Stomach (tissue), 8 donors: ENCODE measurements at regions not wholly inside any gene's neighbourhood (a gene's known extent, or its start where the extent isn't known, plus 50 kb on each side); places are given as distances from the start of the nearest gene placed in this dataset.
"Not testable (repeated sequence)": the region's sequence is repeated elsewhere in the genome, so short reads cannot be mapped to it uniquely, and the experiment has no call there.

Experiments used
- DNase-seq, 2 donors: peaks; one replicate each; pipeline versions ENCODE4 v3.0.0 to v3.0.0-alpha.2; 2013 to 2019
- H3K27ac ChIP-seq, 5 donors: fragments of 200-600 bp in 4 of 5; sonication (generic) in 4 of 5; one replicate each; pipeline ENCODE4 v1.5.1; 2013 to 2019; ENCODE audit warnings: mild to moderate bottlenecking in 1 of 5, moderate library complexity in 1 of 5
- H3K27me3 ChIP-seq, 3 donors: fragments of 200-600 bp; sonication (generic); one replicate each; pipeline ENCODE4 v1.5.1; 2017 to 2019; ENCODE audit warnings: mixed run types in 1 of 3
- H3K36me3 ChIP-seq, 4 donors: fragments of 200-600 bp; sonication (generic); 1 replicate in 3 of 4; 2 replicates in 1 of 4; pipeline ENCODE4 v1.5.1; 2016 to 2019
- H3K4me1 ChIP-seq, 4 donors: fragments of 200-600 bp; sonication (generic); one replicate each; pipeline ENCODE4 v1.5.1; 2016 to 2019
- H3K4me3 ChIP-seq, 4 donors: fragments of 200-600 bp; sonication (generic) in 3 of 4; one replicate each; pipeline ENCODE4 v1.5.1; 2016 to 2019; ENCODE audit warnings: mild to moderate bottlenecking in 1 of 4
- H3K9me3 ChIP-seq, 4 donors: fragments of 200-600 bp; sonication (generic); one replicate each; pipeline ENCODE4 v1.5.1; 2016 to 2019
- EP300 ChIP-seq: sonication (generic); formaldehyde crosslinking; IDR thresholded peaks from one replicate; pipeline ENCODE4 v1.6.1; 2017; ENCODE audit warnings: antibody characterized with exemption
- POLR2A ChIP-seq, 4 donors: fragments of 450-650 bp; IDR thresholded peaks; one replicate each; pipeline ENCODE4 v1.6.1; 2016; ENCODE audit warnings: antibody characterized with exemption in 4 of 4, control low read depth in 2 of 4, mild to moderate bottlenecking in 1 of 4, moderate library complexity in 1 of 4
- POLR2AphosphoS5 ChIP-seq, 3 donors: sonication (generic); formaldehyde crosslinking; IDR thresholded peaks; one replicate each; pipeline ENCODE4 v1.6.1; 2016; ENCODE audit warnings: antibody characterized with exemption in 3 of 3
- WGBS, 5 donors: extraction: QIAGEN DNeasy Blood & Tissue Kit in 3 of 5; methylation state at CpG; one replicate each; pipeline versions ENCODE4 v1.1.5 to v1.1.7; 2013 to 2018; 5-methylcytosine and 5-hydroxymethylcytosine counted together
- intact Hi-C: fragments of 100-400 bp; cut with DNase I; formaldehyde crosslinking; loops from one replicate; pipeline ENCODE4 v1.15.1; 2023; ENCODE audit warnings: low total_unique reads
- TF ChIP-seq, protein P1 (sequence below), 7 experiments: fragments of 450-650 bp in 4 of 7; fragments of 200-600 bp in 3 of 7; sonication (generic) in 3 of 7; IDR thresholded peaks; one replicate each; pipeline ENCODE4 v1.5.1; 2016 to 2019; ENCODE audit warnings: antibody characterized with exemption in 7 of 7, control low read depth in 2 of 7, mild to moderate bottlenecking in 1 of 7
- donor health status: healthy with polysubstance abuse.
- donor health status: Bipolar disorder and iron deficiency.
- donor health status: healthy.

DNA sequence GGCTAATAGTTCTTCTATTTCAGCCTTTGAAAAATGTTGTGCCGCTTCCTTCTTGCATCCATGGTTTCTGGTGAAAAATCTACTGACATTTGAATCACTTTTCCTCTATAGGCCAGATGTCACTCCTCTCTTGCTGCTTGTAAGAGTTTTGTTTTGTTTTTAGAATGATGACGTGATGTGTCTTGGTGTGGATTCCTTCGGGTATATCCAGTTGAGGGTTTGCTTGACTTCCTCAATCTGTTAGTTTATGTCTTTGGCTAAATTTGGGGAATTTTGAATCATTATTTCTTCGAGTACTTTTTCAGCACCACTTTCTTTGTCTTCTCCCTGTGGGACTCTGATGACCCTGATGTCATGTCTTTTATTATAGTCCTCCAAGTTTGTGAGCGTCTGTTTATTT lies 175.5 kb downstream of the MYLK4 start:
- Histone ChIP-seq H3K4me1 (no peaks in the 10 kb centered on the region), H3K27me3 (no peaks in the 10 kb centered on the region), H3K27ac (no peak overlapping the region), H3K36me3 (no peaks in the 10 kb centered on the region), H3K4me3 (no peak overlapping the region), H3K9me3 (no peaks in the 10 kb centered on the region)
- intact Hi-C loops, result no loop called here
- WGBS, 5 donors, result 79 to 90% (median 82%) methylated on average over 5 of the region's 5 CpGs
- DNase-seq, result no peak
- TF ChIP-seq EP300 (no peak), POLR2A (IDR thresholded peaks at IDR 0.05) (no peak), POLR2AphosphoS5 (IDR thresholded peaks at IDR 0.05) (no peak)
- TF ChIP-seq, protein P1, sequence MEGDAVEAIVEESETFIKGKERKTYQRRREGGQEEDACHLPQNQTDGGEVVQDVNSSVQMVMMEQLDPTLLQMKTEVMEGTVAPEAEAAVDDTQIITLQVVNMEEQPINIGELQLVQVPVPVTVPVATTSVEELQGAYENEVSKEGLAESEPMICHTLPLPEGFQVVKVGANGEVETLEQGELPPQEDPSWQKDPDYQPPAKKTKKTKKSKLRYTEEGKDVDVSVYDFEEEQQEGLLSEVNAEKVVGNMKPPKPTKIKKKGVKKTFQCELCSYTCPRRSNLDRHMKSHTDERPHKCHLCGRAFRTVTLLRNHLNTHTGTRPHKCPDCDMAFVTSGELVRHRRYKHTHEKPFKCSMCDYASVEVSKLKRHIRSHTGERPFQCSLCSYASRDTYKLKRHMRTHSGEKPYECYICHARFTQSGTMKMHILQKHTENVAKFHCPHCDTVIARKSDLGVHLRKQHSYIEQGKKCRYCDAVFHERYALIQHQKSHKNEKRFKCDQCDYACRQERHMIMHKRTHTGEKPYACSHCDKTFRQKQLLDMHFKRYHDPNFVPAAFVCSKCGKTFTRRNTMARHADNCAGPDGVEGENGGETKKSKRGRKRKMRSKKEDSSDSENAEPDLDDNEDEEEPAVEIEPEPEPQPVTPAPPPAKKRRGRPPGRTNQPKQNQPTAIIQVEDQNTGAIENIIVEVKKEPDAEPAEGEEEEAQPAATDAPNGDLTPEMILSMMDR (IDR thresholded peaks at IDR 0.05), result no peak

DNA sequence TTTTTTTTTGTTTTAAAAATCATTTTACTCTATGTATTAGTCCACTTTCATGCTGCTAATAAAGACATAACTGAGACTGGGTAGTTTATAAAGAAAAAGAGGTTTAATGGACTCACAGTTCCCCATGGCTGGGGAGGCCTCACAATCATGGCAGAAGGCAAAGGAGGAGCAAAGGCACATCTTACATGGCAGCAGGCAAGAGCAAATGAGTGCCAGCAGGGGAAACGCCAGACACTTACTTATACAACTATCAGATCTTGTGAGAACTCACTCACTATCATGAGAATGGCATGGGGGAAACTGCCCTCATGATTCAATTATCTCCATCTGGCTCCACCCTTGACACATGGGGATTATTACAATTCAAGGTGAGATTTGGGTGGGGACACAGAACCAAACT lies 181.3 kb downstream of the MYLK4 start:
- H3K4me1 ChIP-seq, H3K27ac ChIP-seq, intact Hi-C loops, H3K4me3 ChIP-seq, H3K36me3 ChIP-seq, DNase-seq, H3K27me3 ChIP-seq, H3K9me3 ChIP-seq: not testable (repeated sequence)
- WGBS, 5 donors, result 87 to 100% (median 100%) methylated on average over 1 of the region's 1 CpG

DNA sequence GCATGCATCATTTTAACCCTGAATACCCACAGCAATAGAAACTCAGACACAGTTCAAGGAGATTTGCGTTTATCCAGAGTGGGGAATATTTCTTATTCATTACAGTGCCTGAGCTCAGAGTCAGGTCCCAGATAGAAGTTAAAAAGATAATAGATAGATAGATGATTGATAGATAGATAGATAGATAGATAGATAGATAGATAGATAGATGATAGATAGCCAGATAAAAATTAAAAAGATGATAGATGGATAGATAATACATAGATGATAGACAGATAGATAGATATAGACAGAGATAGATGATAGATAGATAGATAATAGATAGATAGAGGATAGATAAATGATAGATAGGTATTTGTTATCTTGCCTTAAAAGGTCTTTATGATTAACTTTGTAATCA lies 184.7 kb downstream of the MYLK4 start:
- H3K27ac ChIP-seq, result no peak overlapping the region
- 90 to 100% (median 93%) methylated on average over 1 of the region's 1 CpG for WGBS, 5 donors
- intact Hi-C loops, result no loop called here

GRCh38 chr6:2565499-2565898 lies 185.2 kb downstream of the MYLK4 start:
- WGBS, 5 donors, result 32 to 71% (median 54%) methylated on average over 5 of the region's 5 CpGs

More for the DNA sequence above, 184.7 kb downstream of the MYLK4 start:
- H3K36me3 ChIP-seq, result no peaks in the 10 kb centered on the region
- no peak overlapping the region for H3K4me3 ChIP-seq
- peaks cover 0 to 5% (median 4%) of the 10 kb centered on the region in 4 donors for H3K4me1 ChIP-seq
- H3K9me3 ChIP-seq, result peaks cover 0 to 5% (median 0%) of the 10 kb centered on the region in 4 donors
- TF ChIP-seq, protein P1 (IDR thresholded peaks at IDR 0.05), result no peak
- TF ChIP-seq POLR2AphosphoS5 (IDR thresholded peaks at IDR 0.05) (no peak), POLR2A (IDR thresholded peaks at IDR 0.05) (no peak), EP300 (no peak)
- no peak for DNase-seq
- H3K27me3 ChIP-seq, result no peaks in the 10 kb centered on the region

GRCh38 chr6:2563635-2564034 lies 187.1 kb downstream of the MYLK4 start:
- Histone ChIP-seq H3K27ac (peak overlapping the region; percentile 26 to 74 (median 52)), H3K4me3 (no peak overlapping the region), H3K4me1 (peaks cover 0 to 5% (median 4%) of the 10 kb centered on the region in 4 donors), H3K27me3 (no peaks in the 10 kb centered on the region), H3K9me3 (no peaks in the 10 kb centered on the region), H3K36me3 (no peaks in the 10 kb centered on the region)
- intact Hi-C loops, result no loop called here
- DNase-seq, result peak in 1 of 2 donors; percentile 71
- TF ChIP-seq POLR2A (IDR thresholded peaks at IDR 0.05) (no peak), POLR2AphosphoS5 (IDR thresholded peaks at IDR 0.05) (peak in 2 of 3 donors; percentile 45 to 47), EP300 (no peak)
- TF ChIP-seq, protein P1 (IDR thresholded peaks at IDR 0.05), result no peak
- WGBS, 5 donors, result 15 to 32% (median 29%) methylated on average over 6 of the region's 6 CpGs

More at GRCh38 chr6:2565499-2565898, 185.2 kb downstream of the MYLK4 start:
- no peak overlapping the region for H3K27ac ChIP-seq
- intact Hi-C loops, result no loop called here
- DNase-seq, result peak in 1 of 2 donors; percentile 39
- no peak overlapping the region for H3K4me3 ChIP-seq
- TF ChIP-seq, protein P1 (IDR thresholded peaks at IDR 0.05), result no peak
- no peak for TF ChIP-seq EP300
- TF ChIP-seq POLR2A (IDR thresholded peaks at IDR 0.05), result no peak
- no peak for TF ChIP-seq POLR2AphosphoS5 (IDR thresholded peaks at IDR 0.05)
- peaks cover 0 to 5% (median 0%) of the 10 kb centered on the region in 4 donors for H3K9me3 ChIP-seq
- no peaks in the 10 kb centered on the region for H3K36me3 ChIP-seq
- H3K4me1 ChIP-seq, result peaks cover 0 to 5% (median 4%) of the 10 kb centered on the region in 4 donors
- H3K27me3 ChIP-seq, result no peaks in the 10 kb centered on the region
